ENCODE measurements at regions not wholly inside any gene's neighbourhood (a gene's known extent, or its start where the extent isn't known, plus 50 kb on each side); places are given as distances from the start of the nearest gene placed in this dataset.

GRCh38 chr1:177354247-177354646, 183.5 kb downstream of the BRINP2 start:
- H3K27me3 ChIP-seq (ENCODE audit: control insufficient read depth in 1 of 2, insufficient read depth in 2 of 2, low read length in 2 of 2) = no peaks in the 10 kb centered on the region
- H3K4me1 ChIP-seq (ENCODE audit: control insufficient read depth in 2 of 2, insufficient read depth in 2 of 2, low read length in 1 of 2) = no peaks in the 10 kb centered on the region
- WGBS, 2 donors = 57 to 59% methylated on average over 3 of the region's 3 CpGs
- H3K9me3 ChIP-seq (ENCODE audit: control insufficient read depth in 2 of 2, insufficient read depth in 1 of 2, low read depth in 1 of 2, low read length in 1 of 2) = no peaks in the 10 kb centered on the region
- H3K27ac ChIP-seq (ENCODE audit: low read depth in 2 of 2, low read length in 1 of 2) = no peak overlapping the region
- no peak overlapping the region for H3K4me3 ChIP-seq (ENCODE audit: low read depth in 1 of 2, low read length in 2 of 2)
- H3K36me3 ChIP-seq (ENCODE audit: control insufficient read depth in 2 of 2, insufficient read depth in 2 of 2, low read length in 1 of 2) = no peaks in the 10 kb centered on the region

- Histone ChIP-seq H3K4me1 (ENCODE audit: control insufficient read depth in 2 of 2, insufficient read depth in 2 of 2, low read length in 1 of 2) (no peaks in the 10 kb centered on the region), H3K27ac (ENCODE audit: low read depth in 2 of 2, low read length in 1 of 2) (no peak overlapping the region), H3K9me3 (ENCODE audit: control insufficient read depth in 2 of 2, insufficient read depth in 1 of 2, low read depth in 1 of 2, low read length in 1 of 2) (no peaks in the 10 kb centered on the region), H3K36me3 (ENCODE audit: control insufficient read depth in 2 of 2, insufficient read depth in 2 of 2, low read length in 1 of 2) (no peaks in the 10 kb centered on the region), H3K27me3 (ENCODE audit: control insufficient read depth in 1 of 2, insufficient read depth in 2 of 2, low read length in 2 of 2) (no peaks in the 10 kb centered on the region), H3K4me3 (ENCODE audit: low read depth in 1 of 2, low read length in 2 of 2) (no peak overlapping the region)
- WGBS, 2 donors = 46 to 48% methylated on average over 6 of the region's 6 CpGs
Observed at GRCh38 chr1:177351361-177352108, 180.8 kb downstream of the BRINP2 start.

- no peak overlapping the region for H3K27ac ChIP-seq (ENCODE audit: low read depth in 2 of 2, low read length in 1 of 2)
- H3K36me3 ChIP-seq (ENCODE audit: control insufficient read depth in 2 of 2, insufficient read depth in 2 of 2, low read length in 1 of 2) = no peaks in the 10 kb centered on the region
- no peaks in the 10 kb centered on the region for H3K4me1 ChIP-seq (ENCODE audit: control insufficient read depth in 2 of 2, insufficient read depth in 2 of 2, low read length in 1 of 2)
- no peak overlapping the region for H3K4me3 ChIP-seq (ENCODE audit: low read depth in 1 of 2, low read length in 2 of 2)
- no peaks in the 10 kb centered on the region for H3K9me3 ChIP-seq (ENCODE audit: control insufficient read depth in 2 of 2, insufficient read depth in 1 of 2, low read depth in 1 of 2, low read length in 1 of 2)
- H3K27me3 ChIP-seq (ENCODE audit: control insufficient read depth in 1 of 2, insufficient read depth in 2 of 2, low read length in 2 of 2) = no peaks in the 10 kb centered on the region
- 69 to 87% methylated on average over 5 of the region's 5 CpGs for WGBS, 2 donors
Observed at GRCh38 chr1:177346790-177347359, 176.1 kb downstream of the BRINP2 start.

GRCh38 chr1:177343445-177343844, 172.7 kb downstream of the BRINP2 start:
- H3K9me3 ChIP-seq (ENCODE audit: control insufficient read depth in 2 of 2, insufficient read depth in 1 of 2, low read depth in 1 of 2, low read length in 1 of 2) = peaks cover 0 to 2% of the 10 kb centered on the region in 2 donors
- H3K4me3 ChIP-seq (ENCODE audit: low read depth in 1 of 2, low read length in 2 of 2) = no peak overlapping the region
- H3K36me3 ChIP-seq (ENCODE audit: control insufficient read depth in 2 of 2, insufficient read depth in 2 of 2, low read length in 1 of 2) = no peaks in the 10 kb centered on the region
- no peaks in the 10 kb centered on the region for H3K27me3 ChIP-seq (ENCODE audit: control insufficient read depth in 1 of 2, insufficient read depth in 2 of 2, low read length in 2 of 2)
- no peak overlapping the region for H3K27ac ChIP-seq (ENCODE audit: low read depth in 2 of 2, low read length in 1 of 2)
- no peaks in the 10 kb centered on the region for H3K4me1 ChIP-seq (ENCODE audit: control insufficient read depth in 2 of 2, insufficient read depth in 2 of 2, low read length in 1 of 2)
- 72 to 74% methylated on average over 5 of the region's 5 CpGs for WGBS, 2 donors

GRCh38 chr1:177341773-177342172, 171.0 kb downstream of the BRINP2 start:
- H3K4me3 ChIP-seq (ENCODE audit: low read depth in 1 of 2, low read length in 2 of 2) = no peak overlapping the region
- 51% methylated on average over 4 of the region's 4 CpGs for WGBS, 2 donors
- H3K36me3 ChIP-seq (ENCODE audit: control insufficient read depth in 2 of 2, insufficient read depth in 2 of 2, low read length in 1 of 2) = no peaks in the 10 kb centered on the region
- H3K9me3 ChIP-seq (ENCODE audit: control insufficient read depth in 2 of 2, insufficient read depth in 1 of 2, low read depth in 1 of 2, low read length in 1 of 2) = peaks cover 0 to 2% of the 10 kb centered on the region in 2 donors
- H3K27ac ChIP-seq (ENCODE audit: low read depth in 2 of 2, low read length in 1 of 2) = no peak overlapping the region
- no peaks in the 10 kb centered on the region for H3K27me3 ChIP-seq (ENCODE audit: control insufficient read depth in 1 of 2, insufficient read depth in 2 of 2, low read length in 2 of 2)
- no peaks in the 10 kb centered on the region for H3K4me1 ChIP-seq (ENCODE audit: control insufficient read depth in 2 of 2, insufficient read depth in 2 of 2, low read length in 1 of 2)

GRCh38 chr1:177340601-177341067, 169.9 kb downstream of the BRINP2 start:
- Histone ChIP-seq H3K36me3 (ENCODE audit: control insufficient read depth in 2 of 2, insufficient read depth in 2 of 2, low read length in 1 of 2) (no peaks in the 10 kb centered on the region), H3K4me3 (ENCODE audit: low read depth in 1 of 2, low read length in 2 of 2) (no peak overlapping the region), H3K27ac (ENCODE audit: low read depth in 2 of 2, low read length in 1 of 2) (no peak overlapping the region), H3K4me1 (ENCODE audit: control insufficient read depth in 2 of 2, insufficient read depth in 2 of 2, low read length in 1 of 2) (no peaks in the 10 kb centered on the region), H3K9me3 (ENCODE audit: control insufficient read depth in 2 of 2, insufficient read depth in 1 of 2, low read depth in 1 of 2, low read length in 1 of 2) (peaks cover 0 to 2% of the 10 kb centered on the region in 2 donors), H3K27me3 (ENCODE audit: control insufficient read depth in 1 of 2, insufficient read depth in 2 of 2, low read length in 2 of 2) (no peaks in the 10 kb centered on the region)
- 74 to 75% methylated on average over 10 of the region's 10 CpGs for WGBS, 2 donors

GRCh38 chr1:177338376-177338775, 167.6 kb downstream of the BRINP2 start:
- 70 to 73% methylated on average over 1 of the region's 1 CpG for WGBS, 2 donors
- Histone ChIP-seq H3K4me3 (ENCODE audit: low read depth in 1 of 2, low read length in 2 of 2) (no peak overlapping the region), H3K27ac (ENCODE audit: low read depth in 2 of 2, low read length in 1 of 2) (no peak overlapping the region), H3K36me3 (ENCODE audit: control insufficient read depth in 2 of 2, insufficient read depth in 2 of 2, low read length in 1 of 2) (no peaks in the 10 kb centered on the region), H3K27me3 (ENCODE audit: control insufficient read depth in 1 of 2, insufficient read depth in 2 of 2, low read length in 2 of 2) (no peaks in the 10 kb centered on the region), H3K9me3 (ENCODE audit: control insufficient read depth in 2 of 2, insufficient read depth in 1 of 2, low read depth in 1 of 2, low read length in 1 of 2) (peaks cover 0 to 2% of the 10 kb centered on the region in 2 donors), H3K4me1 (ENCODE audit: control insufficient read depth in 2 of 2, insufficient read depth in 2 of 2, low read length in 1 of 2) (no peaks in the 10 kb centered on the region)

GRCh38 chr1:177334903-177335302, 164.1 kb downstream of the BRINP2 start:
- Histone ChIP-seq H3K9me3 (ENCODE audit: control insufficient read depth in 2 of 2, insufficient read depth in 1 of 2, low read depth in 1 of 2, low read length in 1 of 2) (no peaks in the 10 kb centered on the region), H3K27ac (ENCODE audit: low read depth in 2 of 2, low read length in 1 of 2) (no peak overlapping the region), H3K27me3 (ENCODE audit: control insufficient read depth in 1 of 2, insufficient read depth in 2 of 2, low read length in 2 of 2) (no peaks in the 10 kb centered on the region)

GRCh38 chr1:177333936-177334595, 163.3 kb downstream of the BRINP2 start:
- no peaks in the 10 kb centered on the region for H3K4me1 ChIP-seq (ENCODE audit: control insufficient read depth in 2 of 2, insufficient read depth in 2 of 2, low read length in 1 of 2)
- no peaks in the 10 kb centered on the region for H3K9me3 ChIP-seq (ENCODE audit: control insufficient read depth in 2 of 2, insufficient read depth in 1 of 2, low read depth in 1 of 2, low read length in 1 of 2)
- H3K27me3 ChIP-seq (ENCODE audit: control insufficient read depth in 1 of 2, insufficient read depth in 2 of 2, low read length in 2 of 2) = no peaks in the 10 kb centered on the region
- no peak overlapping the region for H3K27ac ChIP-seq (ENCODE audit: low read depth in 2 of 2, low read length in 1 of 2)
- WGBS, 2 donors = 70 to 71% methylated on average over 4 of the region's 4 CpGs
- H3K36me3 ChIP-seq (ENCODE audit: control insufficient read depth in 2 of 2, insufficient read depth in 2 of 2, low read length in 1 of 2) = no peaks in the 10 kb centered on the region
- no peak overlapping the region for H3K4me3 ChIP-seq (ENCODE audit: low read depth in 1 of 2, low read length in 2 of 2)

More at GRCh38 chr1:177334903-177335302, 164.1 kb downstream of the BRINP2 start:
- Histone ChIP-seq H3K4me1 (ENCODE audit: control insufficient read depth in 2 of 2, insufficient read depth in 2 of 2, low read length in 1 of 2) (no peaks in the 10 kb centered on the region), H3K36me3 (ENCODE audit: control insufficient read depth in 2 of 2, insufficient read depth in 2 of 2, low read length in 1 of 2) (no peaks in the 10 kb centered on the region), H3K4me3 (ENCODE audit: low read depth in 1 of 2, low read length in 2 of 2) (no peak overlapping the region)
